HepG2 (cell line): ENCODE measurements at regions not wholly inside any gene's neighbourhood (a gene's known extent, or its start where the extent isn't known, plus 50 kb on each side); places are given as distances from the start of the nearest gene placed in this dataset.

Experiments used
- BCL6 ChIP-seq: IDR thresholded peaks from 2 replicates; pipeline ENCODE4 v1.6.1; 2016; ENCODE audit warnings: missing genetic modification reagents, missing compliant biosample characterization
- CBX5 ChIP-seq: sonication (generic); formaldehyde crosslinking; IDR thresholded peaks from 2 replicates; pipeline ENCODE4 v1.4.0; 2020; ENCODE audit warnings: missing genetic modification reagents, borderline replicate concordance
- CEBPG ChIP-seq: IDR thresholded peaks from 2 replicates; pipeline ENCODE4 v1.6.1; 2016
- EP300 ChIP-seq, 3 experiments: sonication (generic) in 1 of 3; formaldehyde crosslinking in 1 of 3; IDR thresholded peaks; 2 replicates each; pipeline versions ENCODE4 v1.5.1 to v1.6.1; 2011 to 2020; ENCODE audit warnings: low read depth in 2 of 3, low read length in 2 of 3, borderline replicate concordance in 1 of 3, improper control_type of control experiment in 1 of 3, mild to moderate bottlenecking in 1 of 3, missing genetic modification reagents in 1 of 3, moderate library complexity in 1 of 3
- FOSL2 ChIP-seq: sonication (generic); formaldehyde crosslinking; IDR thresholded peaks from 2 replicates; pipeline ENCODE4 v1.4.0; 2020; ENCODE audit warnings: missing genetic modification reagents
- HDAC2 ChIP-seq: sonication (generic); formaldehyde crosslinking; IDR thresholded peaks from 2 replicates; pipeline ENCODE4 v1.4.0; 2020; ENCODE audit warnings: missing genetic modification reagents
- KMT2B ChIP-seq: IDR thresholded peaks from 2 replicates; pipeline ENCODE4 v1.6.1; 2016; ENCODE audit warnings: missing genetic modification reagents, missing compliant biosample characterization
- MAFF ChIP-seq: IDR thresholded peaks from 2 replicates; pipeline ENCODE4 v1.6.1; 2011; ENCODE audit warnings: low read depth, low read length, improper control_type of control experiment
- RERE ChIP-seq: IDR thresholded peaks from 2 replicates; pipeline ENCODE4 v1.6.1; 2016; ENCODE audit warnings: low read depth, missing genetic modification reagents, missing compliant biosample characterization
- SOX13 ChIP-seq, 3 experiments: fragments of 450-650 bp in 1 of 3; sonication (generic) in 1 of 3; formaldehyde crosslinking in 1 of 3; IDR thresholded peaks in 2 of 3; conservative IDR thresholded peaks in 1 of 3; 2 replicates each; pipeline versions ENCODE4 v1.5.0 to v1.6.1; 2016 to 2020; ENCODE audit warnings: antibody characterized with exemption in 1 of 3, mild to moderate bottlenecking in 1 of 3, missing compliant biosample characterization in 1 of 3, missing genetic modification reagents in 1 of 3, moderate library complexity in 1 of 3
- TGIF2 ChIP-seq: IDR thresholded peaks from 2 replicates; pipeline ENCODE4 v1.6.1; 2016; ENCODE audit warnings: control low read depth, missing compliant biosample characterization
- ZGPAT ChIP-seq: IDR thresholded peaks from 2 replicates; pipeline ENCODE4 v1.6.1; 2016; ENCODE audit warnings: mild to moderate bottlenecking
- ZNF484 ChIP-seq: sonication (generic); formaldehyde crosslinking; IDR thresholded peaks from 2 replicates; pipeline ENCODE4 v1.5.1; 2020; ENCODE audit warnings: mild to moderate bottlenecking, low read depth, missing genetic modification reagents, borderline replicate concordance
- ZNF639 ChIP-seq: conservative IDR thresholded peaks from 2 replicates; pipeline ENCODE4 v1.6.1; 2018; ENCODE audit warnings: missing genetic modification reagents
- TF ChIP-seq, protein P1 (sequence below): IDR thresholded peaks from 2 replicates; pipeline ENCODE4 v1.6.1; 2018; ENCODE audit warnings: missing genetic modification reagents
- TF ChIP-seq, protein P2 (sequence below), 2 experiments: fragments of 450-650 bp in 1 of 2; sonication (generic) in 1 of 2; formaldehyde crosslinking; IDR thresholded peaks; 2 replicates each; pipeline versions ENCODE4 v1.5.0 to v1.8.0; 2020 to 2022; ENCODE audit warnings: mild to moderate bottlenecking in 1 of 2, missing genetic modification reagents in 1 of 2

GRCh38 chr10:78997635-78998618 lies 70.8 kb upstream of the ZMIZ1 start (continued):
- no peak for TF ChIP-seq SOX13 (IDR thresholded peaks at IDR 0.05)
- TF ChIP-seq SOX13 (CRISPR knock-in tag; conservative IDR thresholded peaks at IDR 0.05 in 1 of 2, IDR thresholded peaks at IDR 0.05 in 1 of 2), result 0 out of 4 replicates have a peak, but pooled peaks of 1 of the 2 experiments have one; percentile 30
- 0 out of 4 replicates have a peak, but pooled peaks of 1 of the 2 experiments have one; percentile 46 for TF ChIP-seq EP300 (IDR thresholded peaks at IDR 0.05; ENCODE audit: low read depth in 2 of 2, low read length in 2 of 2)
- no peak for TF ChIP-seq EP300 (CRISPR knock-in tag; IDR thresholded peaks at IDR 0.05; ENCODE audit: borderline replicate concordance)
- TF ChIP-seq TGIF2 (CRISPR knock-in tag), result 0 out of 2 replicates have a peak, but pooled peaks have one; percentile 60
- peak; percentile 76 for TF ChIP-seq CBX5 (CRISPR knock-in tag)
- TF ChIP-seq BCL6 (CRISPR knock-in tag), result peak; percentile 59
- TF ChIP-seq HDAC2 (CRISPR knock-in tag), result 0 out of 2 replicates have a peak, but pooled peaks have one; percentile 31
- TF ChIP-seq MAFF, result no peak
- TF ChIP-seq KMT2B (CRISPR knock-in tag), result peak; percentile 27; the same call in 1 of the 2 replicates
- TF ChIP-seq FOSL2 (CRISPR knock-in tag), result peak; percentile 64
- TF ChIP-seq RERE (CRISPR knock-in tag), result 0 out of 2 replicates have a peak, but pooled peaks have one; percentile 23
- TF ChIP-seq ZNF639 (CRISPR knock-in tag), result no peak
- TF ChIP-seq, protein P1, sequence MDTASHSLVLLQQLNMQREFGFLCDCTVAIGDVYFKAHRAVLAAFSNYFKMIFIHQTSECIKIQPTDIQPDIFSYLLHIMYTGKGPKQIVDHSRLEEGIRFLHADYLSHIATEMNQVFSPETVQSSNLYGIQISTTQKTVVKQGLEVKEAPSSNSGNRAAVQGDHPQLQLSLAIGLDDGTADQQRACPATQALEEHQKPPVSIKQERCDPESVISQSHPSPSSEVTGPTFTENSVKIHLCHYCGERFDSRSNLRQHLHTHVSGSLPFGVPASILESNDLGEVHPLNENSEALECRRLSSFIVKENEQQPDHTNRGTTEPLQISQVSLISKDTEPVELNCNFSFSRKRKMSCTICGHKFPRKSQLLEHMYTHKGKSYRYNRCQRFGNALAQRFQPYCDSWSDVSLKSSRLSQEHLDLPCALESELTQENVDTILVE (CRISPR knock-in tag), result peak; percentile 45; the same call in 1 of the 2 replicates
- TF ChIP-seq ZNF484 (CRISPR knock-in tag), result no peak
- peak; percentile 42; the same call in 1 of the 2 replicates for TF ChIP-seq ZGPAT
- TF ChIP-seq, protein P2, sequence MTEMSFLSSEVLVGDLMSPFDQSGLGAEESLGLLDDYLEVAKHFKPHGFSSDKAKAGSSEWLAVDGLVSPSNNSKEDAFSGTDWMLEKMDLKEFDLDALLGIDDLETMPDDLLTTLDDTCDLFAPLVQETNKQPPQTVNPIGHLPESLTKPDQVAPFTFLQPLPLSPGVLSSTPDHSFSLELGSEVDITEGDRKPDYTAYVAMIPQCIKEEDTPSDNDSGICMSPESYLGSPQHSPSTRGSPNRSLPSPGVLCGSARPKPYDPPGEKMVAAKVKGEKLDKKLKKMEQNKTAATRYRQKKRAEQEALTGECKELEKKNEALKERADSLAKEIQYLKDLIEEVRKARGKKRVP (CRISPR knock-in tag; IDR thresholded peaks at IDR 0.05), result peak in 1 of 2 experiments; percentile 96; a peak in 2 of 4 replicates
- peak; percentile 91 for TF ChIP-seq CEBPG (CRISPR knock-in tag)
